GM23338 (cell line): ENCODE measurements at regions not wholly inside any gene's neighbourhood (a gene's known extent, or its start where the extent isn't known, plus 50 kb on each side); places are given as distances from the start of the nearest gene placed in this dataset.

Experiments used
- ATAC-seq: fragments of 200-7000 bp; cut with Tn5 transposase; 3 replicates; pipeline ENCODE4 v1.9.1; 2020
- DNase-seq: peaks from one replicate; pipeline ENCODE4 v3.0.0-alpha.2; 2015; ENCODE audit warnings: low spot score
- H2AFZ ChIP-seq: fragments of 200-600 bp; sonication (generic); 2 replicates; pipeline ENCODE4 v1.8.0; 2016; ENCODE audit warnings: antibody characterized with exemption, mild to moderate bottlenecking, moderate library complexity
- H3F3A ChIP-seq: fragments of 200-600 bp; sonication (generic); replicated peaks from 2 replicates; pipeline ENCODE4 v1.8.0; 2017; ENCODE audit warnings: antibody characterized with exemption, mixed run types, low read depth
- H3K27ac ChIP-seq: fragments of 200-600 bp; sonication (generic); 2 replicates; pipeline ENCODE4 v1.6.1; 2016; ENCODE audit warnings: low read depth
- H3K27me3 ChIP-seq: fragments of 200-600 bp; sonication (generic); 2 replicates; pipeline ENCODE4 v1.8.0; 2016; ENCODE audit warnings: mild to moderate bottlenecking, mixed run types, moderate library complexity; ENCODE audit not compliant: insufficient read depth
- H3K36me3 ChIP-seq: fragments of 200-600 bp; sonication (generic); 2 replicates; pipeline ENCODE4 v1.8.0; 2016; ENCODE audit warnings: mild to moderate bottlenecking; ENCODE audit not compliant: insufficient read depth
- H3K4me1 ChIP-seq: fragments of 200-600 bp; sonication (generic); 2 replicates; pipeline ENCODE4 v1.8.0; 2016; ENCODE audit warnings: mild to moderate bottlenecking, moderate library complexity; ENCODE audit not compliant: insufficient read depth
- H3K4me2 ChIP-seq: fragments of 200-600 bp; sonication (generic); 2 replicates; pipeline ENCODE4 v1.7.1; 2017; ENCODE audit warnings: mixed run types
- H3K4me3 ChIP-seq: fragments of 200-600 bp; sonication (generic); 2 replicates; pipeline ENCODE4 v1.6.1; 2016; ENCODE audit warnings: mixed run types
- H3K79me2 ChIP-seq: fragments of 200-600 bp; sonication (generic); replicated peaks from 2 replicates; pipeline ENCODE4 v1.8.0; 2017; ENCODE audit warnings: mild to moderate bottlenecking; ENCODE audit not compliant: insufficient read depth
- H3K9me2 ChIP-seq: fragments of 200-600 bp; sonication (generic); 2 replicates; pipeline ENCODE4 v1.8.0; 2017; ENCODE audit not compliant: insufficient read depth
- H4K20me1 ChIP-seq: fragments of 200-600 bp; sonication (generic); replicated peaks from 2 replicates; pipeline ENCODE4 v1.8.0; 2017; ENCODE audit warnings: mild to moderate bottlenecking; ENCODE audit not compliant: insufficient read depth
- H3K27ac Mint-ChIP-seq: 2 replicates; pipeline ENCODE4 v1.8.0; 2020; ENCODE audit warnings: inconsistent platforms, mild to moderate bottlenecking, moderate library complexity, mixed read lengths
- H3K27me3 Mint-ChIP-seq: 3 replicates; pipeline ENCODE4 v1.8.0; 2022; ENCODE audit warnings: low read depth, mild to moderate bottlenecking, moderate library complexity, mixed read lengths, inconsistent platforms; ENCODE audit not compliant: insufficient read depth, poor library complexity
- H3K36me3 Mint-ChIP-seq: 3 replicates; pipeline ENCODE4 v1.8.0; 2021; ENCODE audit warnings: low read depth, mild to moderate bottlenecking, inconsistent platforms, moderate library complexity, mixed read lengths
- H3K4me1 Mint-ChIP-seq: 3 replicates; pipeline ENCODE4 v1.8.0; 2020; ENCODE audit warnings: mild to moderate bottlenecking, inconsistent platforms, mixed read lengths
- H3K4me3 Mint-ChIP-seq: 3 replicates; pipeline ENCODE4 v1.8.0; 2021; ENCODE audit warnings: moderate library complexity, mild to moderate bottlenecking, inconsistent platforms, mixed read lengths
- H3K9me3 Mint-ChIP-seq: 3 replicates; pipeline ENCODE4 v1.8.0; 2020; ENCODE audit warnings: moderate library complexity, mild to moderate bottlenecking, inconsistent platforms, mixed read lengths
- ETS1 ChIP-seq: IDR thresholded peaks from 2 replicates; pipeline ENCODE4 v1.6.1; 2016; ENCODE audit warnings: antibody characterized with exemption
- EZH2 ChIP-seq: fragments of 200-600 bp; sonication (generic); IDR thresholded peaks from one replicate; pipeline ENCODE4 v1.8.0; 2017; ENCODE audit warnings: antibody characterized with exemption, mild to moderate bottlenecking, low read depth; ENCODE audit not compliant: unreplicated experiment
- EZH2phosphoT487 ChIP-seq: fragments of 200-600 bp; sonication (generic); IDR thresholded peaks from one replicate; pipeline ENCODE4 v1.8.1; 2018; ENCODE audit warnings: antibody characterized with exemption; ENCODE audit not compliant: unreplicated experiment
- JUNB ChIP-seq: IDR thresholded peaks from one replicate; pipeline ENCODE4 v1.6.1; 2016; ENCODE audit warnings: antibody characterized with exemption; ENCODE audit not compliant: unreplicated experiment
- NANOG ChIP-seq: IDR thresholded peaks from 2 replicates; pipeline ENCODE4 v1.6.1; 2016; ENCODE audit warnings: antibody characterized with exemption, borderline replicate concordance
- STAT1 ChIP-seq: IDR thresholded peaks from one replicate; pipeline ENCODE4 v1.6.1; 2016; ENCODE audit warnings: antibody characterized with exemption; ENCODE audit not compliant: unreplicated experiment
- ZNF114 ChIP-seq: fragments of 250-450 bp; sonication (Bioruptor Pico); IDR thresholded peaks from 2 replicates; pipeline ENCODE4 v1.5.0; 2020; ENCODE audit warnings: mild to moderate bottlenecking, moderate library complexity
- ZNF331 ChIP-seq: fragments of 250-450 bp; sonication (Bioruptor Pico); IDR thresholded peaks from 2 replicates; pipeline ENCODE4 v1.5.0; 2020; ENCODE audit warnings: low read depth, mild to moderate bottlenecking, moderate library complexity

GRCh38 chr9:86828631-86829030 is 118.7 kb downstream of the GAS1 start:
- H3K9me3 Mint-ChIP-seq: peaks cover 8% of the 10 kb centered on the region; the same call in 1 of the 3 replicates
- ATAC-seq: no peak

GRCh38 chr9:86827893-86828292 is 119.4 kb downstream of the GAS1 start:
- no peaks in the 10 kb centered on the region for H3K27me3 ChIP-seq
- no peaks in the 10 kb centered on the region for H4K20me1 ChIP-seq
- no peak overlapping the region for H3K4me3 Mint-ChIP-seq
- ATAC-seq (no peak), DNase-seq (no peak)
- H3K27ac ChIP-seq: no peak overlapping the region
- no peaks in the 10 kb centered on the region for H3F3A ChIP-seq
- peaks cover 3% of the 10 kb centered on the region; the same call in 1 of the 3 replicates for H3K36me3 Mint-ChIP-seq
- no peak overlapping the region for H3K4me3 ChIP-seq
- no peaks in the 10 kb centered on the region for H3K36me3 ChIP-seq
- H3K4me1 Mint-ChIP-seq: peaks cover 19% of the 10 kb centered on the region
- H3K9me2 ChIP-seq: peaks cover 8% of the 10 kb centered on the region; the same call in 1 of the 2 replicates
- no peak overlapping the region for H3K27ac Mint-ChIP-seq
- H3K79me2 ChIP-seq: no peaks in the 10 kb centered on the region
- H3K9me3 Mint-ChIP-seq: peaks cover 12% of the 10 kb centered on the region
- TF ChIP-seq ETS1 (no peak), ZNF114 (no peak)
- H3K27me3 Mint-ChIP-seq: no peaks in the 10 kb centered on the region
- no peak overlapping the region for H3K4me2 ChIP-seq
- peaks cover 22% of the 10 kb centered on the region for H3K4me1 ChIP-seq
- H2AFZ ChIP-seq: 0 out of 2 replicates have a peak overlapping the region, but pooled peaks have one; percentile 23

More at GRCh38 chr9:86828631-86829030, 118.7 kb downstream of the GAS1 start:
- no peaks in the 10 kb centered on the region for H3K27me3 Mint-ChIP-seq
- Histone ChIP-seq H3K27ac (no peak overlapping the region), H3K4me3 (no peak overlapping the region), H3K9me2 (peaks cover 3% of the 10 kb centered on the region; the same call in 1 of the 2 replicates), H3K27me3 (no peaks in the 10 kb centered on the region), H3F3A (no peaks in the 10 kb centered on the region), H3K4me2 (no peak overlapping the region), H3K4me1 (peaks cover 22% of the 10 kb centered on the region), H4K20me1 (no peaks in the 10 kb centered on the region), H3K36me3 (no peaks in the 10 kb centered on the region), H3K79me2 (no peaks in the 10 kb centered on the region), H2AFZ (no peak overlapping the region)
- H3K4me1 Mint-ChIP-seq: peaks cover 19% of the 10 kb centered on the region
- H3K36me3 Mint-ChIP-seq: peaks cover 3% of the 10 kb centered on the region; the same call in 1 of the 3 replicates
- H3K27ac Mint-ChIP-seq: no peak overlapping the region
- no peak overlapping the region for H3K4me3 Mint-ChIP-seq
- TF ChIP-seq EZH2 (no peak), NANOG (no peak), JUNB (no peak), EZH2phosphoT487 (no peak), ZNF114 (no peak), STAT1 (no peak), ZNF331 (CRISPR knock-in tag) (no peak)
- no peak for DNase-seq

- TF ChIP-seq STAT1 (no peak), EZH2phosphoT487 (no peak)
- no peak overlapping the region for H3K27ac Mint-ChIP-seq
- H3K4me2 ChIP-seq: no peak overlapping the region
- H4K20me1 ChIP-seq: no peaks in the 10 kb centered on the region
- no peaks in the 10 kb centered on the region for H3K27me3 ChIP-seq
- H3K4me3 ChIP-seq: no peak overlapping the region
- H3K9me2 ChIP-seq: peaks cover 8% of the 10 kb centered on the region; the same call in 1 of the 2 replicates
- peaks cover 4% of the 10 kb centered on the region for H3K36me3 Mint-ChIP-seq
- no peaks in the 10 kb centered on the region for H3F3A ChIP-seq
- peaks cover 2% of the 10 kb centered on the region for H3K27me3 Mint-ChIP-seq
- H3K27ac ChIP-seq: no peak overlapping the region
- peaks cover 18% of the 10 kb centered on the region for H3K4me1 Mint-ChIP-seq
- peaks cover 21% of the 10 kb centered on the region for H3K4me1 ChIP-seq
- DNase-seq (no peak), ATAC-seq (no peak)
- peaks cover 19% of the 10 kb centered on the region for H3K9me3 Mint-ChIP-seq
- no peaks in the 10 kb centered on the region for H3K79me2 ChIP-seq
- H3K36me3 ChIP-seq: no peaks in the 10 kb centered on the region
- H2AFZ ChIP-seq: no peak overlapping the region
- H3K4me3 Mint-ChIP-seq: no peak overlapping the region
Measured at GRCh38 chr9:86825299-86825698, 122.0 kb downstream of the GAS1 start.
